Urinary bladder (tissue), 3 donors: ENCODE measurements at regions not wholly inside any gene's neighbourhood (a gene's known extent, or its start where the extent isn't known, plus 50 kb on each side); places are given as distances from the start of the nearest gene placed in this dataset.

Source experiments
- DNase-seq: peaks from one replicate; pipeline ENCODE4 v3.0.0-alpha.2; 2015; ENCODE audit errors: extremely low spot score
- H3K27ac ChIP-seq: one replicate; pipeline ENCODE4 v1.5.1; 2013; ENCODE audit warnings: low read depth, mild to moderate bottlenecking, moderate library complexity
- H3K36me3 ChIP-seq: one replicate; pipeline ENCODE4 v1.6.1; 2013; ENCODE audit warnings: mild to moderate bottlenecking, moderate library complexity; ENCODE audit not compliant: insufficient read depth
- H3K4me1 ChIP-seq: one replicate; pipeline ENCODE4 v1.6.1; 2013; ENCODE audit warnings: mild to moderate bottlenecking, moderate library complexity; ENCODE audit not compliant: insufficient read depth
- H3K4me3 ChIP-seq: one replicate; pipeline ENCODE4 v1.5.1; 2013; ENCODE audit warnings: low read depth, low read length
- WGBS: extraction: QIAGEN DNeasy Blood & Tissue Kit; methylation state at CpG from one replicate; pipeline ENCODE4 v1.1.7; 2013; 5-methylcytosine and 5-hydroxymethylcytosine counted together
- donor health status: healthy with polysubstance abuse.
- donor health status: healthy.

- H3K36me3 ChIP-seq: no peaks in the 10 kb centered on the region
- no peak overlapping the region for H3K27ac ChIP-seq
- DNase-seq: no peak
- no peak overlapping the region for H3K4me3 ChIP-seq
- 61% methylated on average over 16 of the region's 16 CpGs for WGBS
- no peaks in the 10 kb centered on the region for H3K4me1 ChIP-seq
Observed at GRCh38 chr20:57043669-57044268, 222.7 kb downstream of the BMP7 start.

DNA sequence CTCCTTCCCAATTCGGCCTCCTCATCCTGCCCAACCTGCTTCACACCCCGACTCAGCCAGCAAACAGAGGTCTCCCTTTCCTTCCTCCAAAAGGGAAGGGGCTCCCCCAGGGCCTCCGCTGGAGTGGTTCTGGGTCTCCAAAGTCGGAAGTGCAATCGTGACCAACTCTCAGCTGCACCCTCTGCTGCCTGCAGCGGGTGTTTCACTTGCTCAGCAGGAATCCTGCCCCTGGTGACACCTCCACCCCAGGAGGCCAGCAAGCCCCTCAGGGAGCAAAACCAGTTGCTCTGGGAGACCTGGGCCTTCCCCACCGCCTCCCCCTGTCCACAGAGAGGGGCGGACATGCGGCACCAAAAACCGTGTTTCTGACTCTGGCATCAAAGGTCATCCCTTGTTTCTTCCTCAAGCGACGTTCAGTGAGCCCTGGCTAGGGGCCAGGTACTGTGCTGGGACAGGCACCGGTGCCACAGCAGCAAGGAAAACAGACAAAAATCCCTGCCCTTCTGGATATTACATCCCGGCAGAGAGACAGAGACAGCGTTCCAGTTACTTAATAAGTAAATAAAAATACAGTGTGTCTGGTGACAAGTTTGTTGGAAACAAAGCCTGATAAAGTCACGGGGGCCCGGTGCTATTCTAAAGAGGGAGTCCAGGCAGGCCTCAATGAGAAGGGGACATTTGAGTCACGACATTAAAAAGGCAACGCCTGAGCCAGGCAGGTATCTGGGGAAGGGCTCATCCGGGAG lies 219.0 kb downstream of the BMP7 start:
- peak; percentile 25 for DNase-seq
- H3K4me1 ChIP-seq: no peaks in the 10 kb centered on the region
- WGBS: 46% methylated on average over 20 of the region's 20 CpGs
- H3K4me3 ChIP-seq: no peak overlapping the region
- no peak overlapping the region for H3K27ac ChIP-seq
- no peaks in the 10 kb centered on the region for H3K36me3 ChIP-seq

DNA sequence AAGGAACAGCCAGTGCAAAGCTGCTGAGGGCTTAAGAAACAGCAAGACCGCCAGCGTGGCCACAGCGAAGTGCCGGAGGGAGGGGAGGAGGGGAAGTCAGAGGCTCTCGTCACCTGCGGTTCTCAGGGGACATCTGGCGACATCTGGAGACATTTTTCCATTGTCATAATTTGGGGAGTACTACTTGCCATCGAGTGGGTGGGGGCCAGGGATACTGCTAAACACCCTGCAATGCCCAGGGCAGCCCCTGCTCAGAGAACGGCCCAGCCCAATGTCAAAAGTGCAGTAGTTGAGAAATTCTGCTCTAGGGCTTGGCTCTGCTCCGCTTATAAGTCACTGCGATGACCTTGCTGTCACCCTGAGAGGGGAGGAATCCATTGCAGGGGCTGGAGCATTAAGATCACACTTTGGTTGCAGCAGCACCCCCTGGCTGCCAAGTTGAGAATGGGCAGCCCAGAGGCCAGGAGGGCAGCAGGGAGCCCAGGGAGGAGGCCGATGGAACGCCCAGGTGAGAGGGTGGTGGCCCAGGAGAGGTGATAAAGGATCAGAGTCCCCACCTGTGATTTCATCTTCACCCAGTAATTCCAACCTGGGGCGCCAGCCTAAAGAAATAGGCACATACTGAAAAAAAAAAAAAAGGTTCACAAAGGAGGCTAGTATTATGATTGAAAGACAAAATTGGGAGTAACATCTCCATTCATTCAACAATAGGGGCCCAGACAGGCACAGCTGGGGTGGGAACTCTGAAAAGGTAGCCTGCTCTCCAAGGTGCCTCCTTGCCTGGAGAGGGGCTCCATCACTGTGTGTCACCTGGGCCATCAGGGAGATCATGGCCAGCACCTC lies 218.2 kb downstream of the BMP7 start:
- whole genome bisulfite sequencing: 52% methylated on average over 14 of the region's 14 CpGs
- Histone ChIP-seq H3K27ac (no peak overlapping the region), H3K4me1 (no peaks in the 10 kb centered on the region), H3K4me3 (no peak overlapping the region), H3K36me3 (no peaks in the 10 kb centered on the region)
- no peak for DNase-seq

DNA sequence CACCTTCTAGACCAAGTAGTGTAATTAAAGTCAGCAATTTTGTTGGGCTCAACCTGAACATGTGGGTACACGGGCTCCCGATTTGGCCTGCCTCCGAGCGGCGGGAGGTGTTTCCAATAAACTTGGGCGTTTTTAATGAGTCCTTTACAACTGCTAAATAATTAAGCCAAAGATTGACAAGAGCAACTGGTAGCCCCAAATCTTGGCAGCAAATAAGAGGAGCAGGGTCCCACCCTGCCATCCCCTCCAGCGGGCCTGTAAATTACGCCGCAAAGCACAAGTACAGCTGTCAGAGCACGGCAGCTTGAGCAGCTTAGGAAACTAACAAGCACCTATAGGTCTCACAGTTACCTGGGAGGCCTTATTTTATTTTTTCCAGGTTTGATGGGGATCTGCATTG lies 217.1 kb downstream of the BMP7 start:
- no peak overlapping the region for H3K27ac ChIP-seq
- H3K4me1 ChIP-seq: no peaks in the 10 kb centered on the region
- 79% methylated on average over 10 of the region's 10 CpGs for WGBS
- no peak for DNase-seq
- no peaks in the 10 kb centered on the region for H3K36me3 ChIP-seq
- H3K4me3 ChIP-seq: no peak overlapping the region

DNA sequence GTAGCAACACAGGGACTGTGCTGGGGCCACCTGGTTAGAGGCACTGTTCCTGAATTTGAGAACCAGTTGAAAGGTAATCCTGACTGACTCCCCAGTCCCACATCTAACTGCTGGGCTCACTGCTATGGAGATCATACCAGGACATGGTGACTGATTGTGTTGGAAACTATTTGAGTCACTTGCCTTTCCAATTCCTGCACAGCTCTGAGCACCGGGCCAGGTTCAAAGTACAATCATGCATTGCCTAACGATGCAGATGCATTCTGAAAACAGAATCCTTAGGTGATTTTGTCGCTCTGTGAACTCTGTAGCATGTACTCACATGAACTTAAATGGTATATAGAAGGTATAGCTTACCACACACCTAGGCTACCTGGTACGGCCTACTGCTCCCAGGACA lies 215.3 kb downstream of the BMP7 start:
- WGBS: 91% methylated on average over 4 of the region's 4 CpGs
- no peak overlapping the region for H3K4me3 ChIP-seq
- H3K4me1 ChIP-seq: no peaks in the 10 kb centered on the region
- no peaks in the 10 kb centered on the region for H3K36me3 ChIP-seq
- DNase-seq: no peak
- H3K27ac ChIP-seq: no peak overlapping the region

- no peaks in the 10 kb centered on the region for H3K4me1 ChIP-seq
- no peak for DNase-seq
- WGBS: 88% methylated on average over 5 of the region's 5 CpGs
Observed at GRCh38 chr20:57053067-57053466, 213.4 kb downstream of the BMP7 start.

DNA sequence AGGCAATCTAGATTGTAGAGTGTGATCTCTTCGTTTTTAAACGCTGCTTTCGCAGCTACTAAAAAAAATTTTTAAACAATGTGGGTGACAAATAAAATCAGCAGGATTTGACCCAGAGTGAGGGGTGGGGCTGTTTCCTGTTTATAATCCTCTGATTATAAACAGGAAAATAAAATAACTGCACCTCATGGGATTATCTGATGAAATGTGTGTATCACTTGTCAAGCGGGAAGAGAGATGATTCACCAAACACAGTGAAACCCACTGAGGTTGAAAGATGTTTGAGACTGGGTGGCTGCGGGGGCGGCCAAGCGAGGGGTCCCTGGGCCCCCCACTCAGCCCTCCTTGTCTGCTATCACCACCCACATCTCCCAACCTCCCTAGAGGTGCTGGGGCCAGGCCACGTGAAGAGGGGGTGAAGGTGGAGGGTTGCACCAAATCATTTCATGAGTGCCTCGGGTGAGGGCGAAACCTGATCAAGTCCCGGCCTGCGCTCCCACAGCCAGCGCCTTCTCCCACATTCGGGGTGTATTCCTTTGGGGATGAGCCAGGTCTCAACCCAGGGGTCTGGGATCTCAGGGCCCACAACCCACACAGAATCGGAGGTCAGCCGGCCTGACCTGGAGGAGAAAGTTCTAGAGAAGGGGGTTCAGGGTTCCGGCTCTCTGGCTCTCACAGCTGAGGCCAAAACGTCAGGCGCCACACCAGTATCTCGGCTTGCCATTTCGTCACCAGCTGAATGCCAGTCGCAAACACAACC lies 212.5 kb downstream of the BMP7 start:
- 87% methylated on average over 22 of the region's 22 CpGs for WGBS
- no peak for DNase-seq
- H3K27ac ChIP-seq: no peak overlapping the region

More at GRCh38 chr20:57053067-57053466, 213.4 kb downstream of the BMP7 start:
- H3K36me3 ChIP-seq: no peaks in the 10 kb centered on the region
- no peak overlapping the region for H3K4me3 ChIP-seq
- H3K27ac ChIP-seq: no peak overlapping the region

DNA sequence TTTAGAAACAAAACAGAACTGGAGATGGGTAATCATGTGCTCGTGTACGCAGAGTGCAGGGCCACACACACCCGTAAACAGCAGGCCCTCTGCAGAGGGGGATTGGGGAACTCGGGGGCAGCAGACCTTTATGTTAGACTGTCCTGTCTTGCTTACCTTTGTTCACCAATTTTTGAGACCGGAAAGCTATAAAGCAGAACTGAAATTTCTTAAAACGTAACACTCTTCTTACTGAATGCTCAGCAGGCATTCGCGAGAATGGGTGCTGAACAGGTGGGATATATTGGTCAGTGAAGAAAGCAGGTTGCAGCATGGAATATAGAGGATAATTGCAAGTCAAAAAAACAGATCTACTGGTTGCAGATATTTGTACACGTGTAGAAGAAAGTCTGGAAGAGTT lies 211.1 kb downstream of the BMP7 start:
- Histone ChIP-seq H3K4me1 (no peaks in the 10 kb centered on the region), H3K4me3 (no peak overlapping the region), H3K27ac (no peak overlapping the region), H3K36me3 (no peaks in the 10 kb centered on the region)
- WGBS: 64% methylated on average over 9 of the region's 9 CpGs
- DNase-seq: no peak

More for the DNA sequence above, 212.5 kb downstream of the BMP7 start:
- H3K4me1 ChIP-seq: no peaks in the 10 kb centered on the region
- no peaks in the 10 kb centered on the region for H3K36me3 ChIP-seq
- no peak overlapping the region for H3K4me3 ChIP-seq

- Histone ChIP-seq H3K4me3 (no peak overlapping the region), H3K36me3 (no peaks in the 10 kb centered on the region), H3K4me1 (no peaks in the 10 kb centered on the region), H3K27ac (no peak overlapping the region)
- no peak for DNase-seq
- WGBS: 88% methylated on average over 5 of the region's 5 CpGs
Observed at GRCh38 chr20:57056651-57057050, 209.8 kb downstream of the BMP7 start.

DNA sequence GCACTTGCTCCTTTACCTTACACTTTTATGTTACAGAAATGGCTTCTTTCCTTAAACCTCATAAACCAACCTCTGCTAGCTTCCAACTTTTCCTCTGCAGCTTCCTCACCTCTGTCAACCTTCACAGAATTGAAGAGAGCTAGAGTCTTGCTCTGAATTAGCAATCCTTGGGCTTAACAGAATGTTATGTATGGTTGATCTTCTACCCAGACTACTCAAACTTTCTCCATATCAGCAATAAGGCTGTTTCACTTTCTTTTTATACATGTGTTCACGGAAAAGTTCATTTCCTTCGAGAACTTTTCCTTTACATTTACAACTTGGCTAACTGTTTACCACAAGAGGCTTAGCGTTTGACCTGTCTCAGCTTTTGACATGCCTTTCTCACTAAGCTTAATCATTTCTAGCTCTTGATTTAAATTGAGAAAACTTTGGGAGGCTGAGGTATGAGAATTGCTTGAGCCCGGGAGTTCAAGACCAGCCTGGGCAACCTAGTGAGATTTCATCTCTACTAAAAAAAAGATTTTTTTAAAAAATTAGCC lies 207.3 kb downstream of the BMP7 start:
- Histone ChIP-seq H3K27ac (no peak overlapping the region), H3K36me3 (no peaks in the 10 kb centered on the region), H3K4me1 (no peaks in the 10 kb centered on the region), H3K4me3 (no peak overlapping the region)
- DNase-seq: no peak
- 62% methylated on average over 4 of the region's 4 CpGs for WGBS

DNA sequence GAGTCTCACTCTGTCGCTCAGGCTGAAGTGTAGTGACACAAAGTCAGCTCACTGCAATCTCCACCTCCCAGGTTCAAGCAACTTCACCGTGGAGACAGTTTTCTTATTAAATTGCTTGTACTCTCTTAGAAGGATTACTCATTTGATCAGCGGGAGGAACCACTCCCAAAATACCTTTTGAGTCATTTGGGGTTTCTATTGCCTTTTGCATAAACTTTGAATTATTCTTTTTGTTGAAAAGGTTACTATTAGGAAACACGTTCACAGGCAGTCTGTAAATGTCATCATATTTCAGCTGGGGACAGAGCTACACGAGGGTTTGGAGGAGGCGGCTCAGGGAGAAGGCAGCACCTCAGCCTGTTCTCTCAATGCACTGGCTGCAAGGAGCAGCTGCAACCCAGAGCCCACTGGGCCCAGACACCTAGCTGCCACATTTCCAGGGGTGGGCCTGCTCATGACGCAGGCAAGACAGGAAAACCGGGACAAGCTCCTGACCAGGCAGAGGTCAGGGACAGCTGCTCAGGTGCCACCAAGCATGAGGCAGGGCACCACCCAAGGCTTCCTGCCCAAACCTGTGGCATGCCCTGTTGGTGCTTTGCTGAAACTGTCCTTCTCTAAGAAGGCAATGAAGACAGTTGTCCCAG lies 205.9 kb downstream of the BMP7 start:
- whole genome bisulfite sequencing: 54% methylated on average over 8 of the region's 8 CpGs
- H3K36me3 ChIP-seq: no peaks in the 10 kb centered on the region
- H3K27ac ChIP-seq: no peak overlapping the region
- no peak for DNase-seq
- H3K4me1 ChIP-seq: no peaks in the 10 kb centered on the region
- H3K4me3 ChIP-seq: no peak overlapping the region

DNA sequence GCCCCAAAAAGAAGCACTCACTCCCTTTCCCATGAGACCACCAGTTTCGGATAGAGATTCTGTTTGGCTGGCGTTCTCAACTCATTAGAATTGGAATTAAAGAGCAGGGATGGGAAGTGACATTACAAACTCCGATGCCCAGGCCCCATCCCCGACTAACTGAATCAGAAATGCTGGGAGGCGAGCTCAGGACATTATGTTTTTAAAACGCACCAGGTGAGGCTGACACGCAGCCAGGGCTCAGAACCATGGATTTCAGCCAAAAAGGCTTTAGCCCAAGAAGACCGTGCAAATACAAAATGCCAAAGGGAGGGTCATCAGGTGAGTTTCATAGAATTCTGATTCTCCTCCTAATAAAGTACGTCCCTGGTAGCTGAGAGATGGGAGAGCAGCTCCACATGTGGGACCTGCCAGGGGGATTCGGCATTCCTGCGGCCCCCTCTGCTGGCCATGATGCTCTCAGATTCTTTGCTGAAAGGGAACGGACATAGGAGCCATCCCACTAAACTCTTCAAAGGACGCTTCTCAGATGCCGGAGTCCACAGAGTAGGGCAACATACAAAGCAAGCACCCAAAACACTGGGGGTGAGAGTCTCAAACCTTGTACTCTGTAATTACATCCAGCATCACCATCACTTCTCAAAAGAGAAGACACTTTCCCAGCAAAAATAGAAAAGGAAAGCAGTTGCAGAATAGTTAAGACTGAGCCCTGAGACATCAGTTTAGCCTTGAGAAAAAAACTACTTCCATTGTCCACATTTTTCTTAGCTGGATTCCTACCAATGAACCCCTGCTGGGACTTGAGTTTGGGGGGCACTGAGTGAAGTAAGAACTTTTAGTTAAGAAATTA lies 205.2 kb downstream of the BMP7 start:
- WGBS: 40% methylated on average over 14 of the region's 14 CpGs
- Histone ChIP-seq H3K4me3 (no peak overlapping the region), H3K27ac (no peak overlapping the region), H3K4me1 (no peaks in the 10 kb centered on the region), H3K36me3 (no peaks in the 10 kb centered on the region)
- DNase-seq: no peak
